Mesenchymal stem cell (in vitro differentiated cells and primary cell): ENCODE measurements at regions not wholly inside any gene's neighbourhood (a gene's known extent, or its start where the extent isn't known, plus 50 kb on each side); places are given as distances from the start of the nearest gene placed in this dataset.
A peak's percentile ranks its signal among the peaks of the same experiment; 100 is the strongest.

Experiments used
- DNase-seq: peaks from one replicate; pipeline ENCODE4 v3.0.0-alpha.2; 2013
- H2AFZ ChIP-seq: one replicate; pipeline ENCODE4 v1.6.1; 2013; ENCODE audit warnings: low read depth, mild to moderate bottlenecking, control low read depth, inconsistent platforms, low read length, moderate library complexity
- H2AK5ac ChIP-seq: 2 replicates; pipeline ENCODE4 v1.6.1; 2013; ENCODE audit warnings: low read length, moderate library complexity, mild to moderate bottlenecking, inconsistent platforms; ENCODE audit not compliant: severe bottlenecking
- H2BK120ac ChIP-seq: one replicate; pipeline ENCODE4 v1.6.1; 2013; ENCODE audit warnings: low read depth, mild to moderate bottlenecking, inconsistent platforms, low read length, moderate library complexity
- H2BK12ac ChIP-seq, 2 experiments: one replicate each; pipeline ENCODE4 v1.6.1; 2013; ENCODE audit warnings: inconsistent platforms in 2 of 2, low read length in 2 of 2, mild to moderate bottlenecking in 2 of 2, moderate library complexity in 2 of 2, control low read depth in 1 of 2
- H2BK15ac ChIP-seq: one replicate; pipeline ENCODE4 v1.6.1; 2013; ENCODE audit warnings: mild to moderate bottlenecking, low read depth, inconsistent platforms; ENCODE audit not compliant: poor library complexity, severe bottlenecking
- H2BK5ac ChIP-seq: 2 replicates; pipeline ENCODE4 v1.6.1; 2013; ENCODE audit warnings: low read depth, mild to moderate bottlenecking, low read length, control low read depth, inconsistent platforms; ENCODE audit not compliant: poor library complexity, severe bottlenecking
- H3K14ac ChIP-seq, 2 experiments: one replicate each; pipeline ENCODE4 v1.6.1; 2013; ENCODE audit warnings: inconsistent platforms in 2 of 2, low read length in 2 of 2, control low read depth in 1 of 2, mild to moderate bottlenecking in 1 of 2, moderate library complexity in 1 of 2
- H3K18ac ChIP-seq, 2 experiments: one replicate each; pipeline ENCODE4 v1.6.1; 2013; ENCODE audit warnings: inconsistent platforms in 2 of 2, low read length in 2 of 2, control low read depth in 1 of 2, low read depth in 1 of 2, mild to moderate bottlenecking in 1 of 2
- H3K23ac ChIP-seq, 2 experiments: one replicate each; pipeline ENCODE4 v1.6.1; 2013; ENCODE audit warnings: inconsistent platforms in 2 of 2, low read length in 2 of 2, mild to moderate bottlenecking in 2 of 2, moderate library complexity in 2 of 2, control low read depth in 1 of 2
- H3K27ac ChIP-seq: 2 replicates; pipeline ENCODE4 v1.5.1; 2013; ENCODE audit warnings: mild to moderate bottlenecking, moderate library complexity, low read length, control low read depth, inconsistent platforms; ENCODE audit not compliant: poor library complexity, severe bottlenecking
- H3K27me3 ChIP-seq, 2 experiments: 2 replicates each; pipeline versions ENCODE4 v1.6.1 to v1.7.0; 2013; ENCODE audit warnings: low read length in 2 of 2, mild to moderate bottlenecking in 2 of 2, moderate library complexity in 2 of 2, control low read depth in 1 of 2, inconsistent platforms in 1 of 2; ENCODE audit not compliant: control insufficient read depth in 1 of 2, insufficient read depth in 1 of 2
- H3K36me3 ChIP-seq, 2 experiments: 2 replicates each; pipeline versions ENCODE4 v1.6.1 to v1.7.0; 2013; ENCODE audit warnings: low read length in 2 of 2, control low read depth in 1 of 2, inconsistent platforms in 1 of 2, low read depth in 1 of 2, mild to moderate bottlenecking in 1 of 2; ENCODE audit not compliant: insufficient read depth in 2 of 2, control insufficient read depth in 1 of 2
- H3K4ac ChIP-seq, 2 experiments: one replicate each; pipeline ENCODE4 v1.6.1; 2013; ENCODE audit warnings: inconsistent platforms in 2 of 2, low read length in 2 of 2, mild to moderate bottlenecking in 2 of 2, moderate library complexity in 2 of 2, control low read depth in 1 of 2, low read depth in 1 of 2
- H3K4me1 ChIP-seq: 2 replicates; pipeline ENCODE4 v1.6.1; 2013; ENCODE audit warnings: low read depth, low read length, control low read depth; ENCODE audit not compliant: control insufficient read depth, insufficient read depth
- H3K4me2 ChIP-seq: 2 replicates; pipeline ENCODE4 v1.6.1; 2013; ENCODE audit warnings: low read length, mild to moderate bottlenecking, inconsistent platforms; ENCODE audit not compliant: poor library complexity, severe bottlenecking
- H3K4me3 ChIP-seq, 2 experiments: 2 replicates each; pipeline versions ENCODE4 v1.5.1 to v1.7.0; 2013; ENCODE audit warnings: low read length in 2 of 2, mild to moderate bottlenecking in 2 of 2, control low read depth in 1 of 2, low read depth in 1 of 2; ENCODE audit not compliant: insufficient read depth in 1 of 2
- H3K79me1 ChIP-seq: replicated peaks from 2 replicates; pipeline ENCODE4 v1.6.1; 2013; ENCODE audit warnings: mild to moderate bottlenecking, control low read depth, low read length, inconsistent platforms; ENCODE audit not compliant: poor library complexity, severe bottlenecking
- H3K9ac ChIP-seq: 2 replicates; pipeline ENCODE4 v1.7.0; 2013; ENCODE audit warnings: mild to moderate bottlenecking, low read length, moderate library complexity
- H3K9me3 ChIP-seq: 2 replicates; pipeline ENCODE4 v1.7.0; 2013; ENCODE audit warnings: mild to moderate bottlenecking, low read length; ENCODE audit not compliant: control insufficient read depth
- H4K8ac ChIP-seq: one replicate; pipeline ENCODE4 v1.6.1; 2013; ENCODE audit warnings: inconsistent platforms, mild to moderate bottlenecking, low read length, moderate library complexity
- H4K91ac ChIP-seq: one replicate; pipeline ENCODE4 v1.6.1; 2013; ENCODE audit warnings: mild to moderate bottlenecking, low read length, inconsistent platforms
- WGBS: methylation state at CpG from one replicate; pipeline ENCODE4 v1.1.7; 2013; ENCODE audit warnings: mixed read lengths; 5-methylcytosine and 5-hydroxymethylcytosine counted together

GRCh38 chr17:77034677-77035424, 105.9 kb upstream of the SEC14L1 start:
- Histone ChIP-seq H3K4ac (no peak overlapping the region), H3K4me2 (no peak overlapping the region), H2BK12ac (no peak overlapping the region), H4K91ac (no peak overlapping the region), H3K23ac (no peak overlapping the region), H2BK5ac (no peak overlapping the region), H3K27me3 (peaks cover 39 to 69% of the 10 kb centered on the region in 2 experiments), H4K8ac (no peak overlapping the region), H3K27ac (no peak overlapping the region), H2BK120ac (no peak overlapping the region), H3K9me3 (peaks cover 10% of the 10 kb centered on the region), H2AK5ac (no peak overlapping the region), H3K9ac (no peak overlapping the region), H2AFZ (no peak overlapping the region), H3K36me3 (no peaks in the 10 kb centered on the region), H3K4me1 (no peaks in the 10 kb centered on the region), H3K18ac (no peak overlapping the region), H3K79me1 (no peaks in the 10 kb centered on the region), H3K4me3 (no peak overlapping the region), H2BK15ac (no peak overlapping the region), H3K14ac (no peak overlapping the region)
- DNase-seq, result no peak
- 74% methylated on average over 14 of the region's 16 CpGs for WGBS

GRCh38 chr17:77035526-77035925, 105.2 kb upstream of the SEC14L1 start:
- Histone ChIP-seq H3K4me2 (no peak overlapping the region), H3K27ac (no peak overlapping the region), H4K91ac (no peak overlapping the region), H3K9me3 (peaks cover 10% of the 10 kb centered on the region), H2AK5ac (no peak overlapping the region), H4K8ac (no peak overlapping the region), H2AFZ (no peak overlapping the region), H2BK12ac (no peak overlapping the region), H3K4me1 (no peaks in the 10 kb centered on the region), H3K18ac (no peak overlapping the region), H2BK15ac (no peak overlapping the region), H2BK5ac (no peak overlapping the region), H3K14ac (no peak overlapping the region), H3K27me3 (peaks cover 39 to 69% of the 10 kb centered on the region in 2 experiments), H3K23ac (no peak overlapping the region), H2BK120ac (no peak overlapping the region), H3K9ac (no peak overlapping the region), H3K4ac (no peak overlapping the region), H3K36me3 (no peaks in the 10 kb centered on the region), H3K79me1 (no peaks in the 10 kb centered on the region), H3K4me3 (no peak overlapping the region)
- WGBS, result 86% methylated on average over 4 of the region's 6 CpGs
- no peak for DNase-seq

GRCh38 chr17:77036136-77036840, 104.5 kb upstream of the SEC14L1 start:
- Histone ChIP-seq H3K9ac (no peak overlapping the region), H3K4me3 (no peak overlapping the region), H3K4ac (no peak overlapping the region), H3K18ac (no peak overlapping the region), H3K27me3 (peaks cover 39 to 69% of the 10 kb centered on the region in 2 experiments), H2AFZ (no peak overlapping the region), H3K27ac (no peak overlapping the region), H2BK5ac (no peak overlapping the region), H2BK15ac (no peak overlapping the region), H2BK120ac (no peak overlapping the region), H3K14ac (peak overlapping the region in 1 of 2 experiments; percentile 46), H3K23ac (no peak overlapping the region), H3K9me3 (peaks cover 9% of the 10 kb centered on the region), H3K4me1 (no peaks in the 10 kb centered on the region), H3K36me3 (no peaks in the 10 kb centered on the region), H3K79me1 (no peaks in the 10 kb centered on the region), H2BK12ac (no peak overlapping the region), H2AK5ac (no peak overlapping the region), H3K4me2 (no peak overlapping the region), H4K8ac (no peak overlapping the region), H4K91ac (no peak overlapping the region)
- WGBS, result 84% methylated on average over 12 of the region's 16 CpGs
- DNase-seq, result no peak

- H3K14ac ChIP-seq, result no peak overlapping the region
- H3K79me1 ChIP-seq, result no peaks in the 10 kb centered on the region
- no peak overlapping the region for H2BK5ac ChIP-seq
- H3K18ac ChIP-seq, result no peak overlapping the region
- no peak for DNase-seq
- no peak overlapping the region for H3K23ac ChIP-seq
- no peak overlapping the region for H2BK120ac ChIP-seq
- H4K91ac ChIP-seq, result no peak overlapping the region
- H3K36me3 ChIP-seq, result no peaks in the 10 kb centered on the region
- H2AK5ac ChIP-seq, result no peak overlapping the region
- H3K4me3 ChIP-seq, result no peak overlapping the region
- H2BK15ac ChIP-seq, result no peak overlapping the region
- no peak overlapping the region for H3K9ac ChIP-seq
- no peak overlapping the region for H3K4ac ChIP-seq
- H4K8ac ChIP-seq, result no peak overlapping the region
- H2AFZ ChIP-seq, result no peak overlapping the region
- no peak overlapping the region for H3K4me2 ChIP-seq
- peaks cover 3% of the 10 kb centered on the region for H3K9me3 ChIP-seq
- 90% methylated on average over 23 of the region's 23 CpGs for WGBS
- H2BK12ac ChIP-seq, result no peak overlapping the region
- no peaks in the 10 kb centered on the region for H3K4me1 ChIP-seq
- no peak overlapping the region for H3K27ac ChIP-seq
- peaks cover 39 to 68% of the 10 kb centered on the region in 2 experiments for H3K27me3 ChIP-seq
Measured at GRCh38 chr17:77036841-77037381, 103.9 kb upstream of the SEC14L1 start.
